CD4-positive, alpha-beta T cell treated with Interleukin-15 for 1 hour (primary cell): ENCODE measurements at regions not wholly inside any gene's neighbourhood (a gene's known extent, or its start where the extent isn't known, plus 50 kb on each side); places are given as distances from the start of the nearest gene placed in this dataset.
"Not testable (repeated sequence)": the region's sequence is repeated elsewhere in the genome, so short reads cannot be mapped to it uniquely, and the experiment has no call there.

Experiments used
- DNase-seq: peaks from one replicate; pipeline ENCODE4 v3.0.0-alpha.2; 2020

DNA sequence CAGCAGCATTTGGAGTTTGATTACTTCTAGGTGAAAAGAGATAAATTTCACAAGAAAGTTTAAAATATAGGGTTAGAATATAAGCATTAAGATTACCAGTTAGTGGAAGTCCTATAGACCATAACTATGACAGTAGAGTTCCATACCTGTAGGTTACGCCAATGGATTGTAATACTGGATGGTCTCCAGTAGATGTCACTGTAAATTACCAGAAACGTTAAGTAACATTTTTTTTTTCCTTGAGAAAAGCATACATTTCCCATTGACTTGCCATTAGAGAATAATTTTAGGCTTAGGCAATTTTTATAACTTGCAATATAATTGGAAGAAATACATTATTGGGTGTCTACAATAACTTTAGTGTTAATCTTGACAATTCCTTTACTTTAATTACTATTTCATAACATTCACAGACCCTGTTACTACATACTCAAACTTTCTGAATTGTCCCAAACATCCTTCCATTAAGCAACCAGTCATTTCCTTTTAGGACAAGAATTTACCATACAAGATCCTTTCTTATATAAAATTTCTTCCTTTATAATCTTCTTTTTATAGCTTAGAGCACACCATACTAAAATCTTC lies 304.1 kb upstream of the TECRL start:
- no peak for DNase-seq

DNA sequence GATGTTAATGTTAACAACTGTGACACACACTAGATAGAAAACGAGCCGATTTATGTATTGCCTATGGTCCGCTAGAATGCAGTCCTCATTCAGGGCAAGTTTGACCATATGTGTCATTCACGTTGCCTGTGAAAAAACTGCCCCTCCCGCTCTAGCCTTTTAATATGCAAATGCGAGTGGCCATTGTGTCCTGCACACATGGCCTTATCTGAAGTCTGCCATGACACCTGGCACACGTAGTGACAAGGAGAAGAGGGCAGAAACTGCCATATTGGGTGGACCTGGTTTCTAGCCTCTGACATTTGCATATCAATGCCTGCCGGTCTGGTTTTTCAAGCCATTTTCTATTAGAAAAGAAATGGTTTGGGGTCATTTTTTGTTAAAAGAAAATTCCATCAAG lies 303.3 kb upstream of the TECRL start:
- no peak for DNase-seq

DNA sequence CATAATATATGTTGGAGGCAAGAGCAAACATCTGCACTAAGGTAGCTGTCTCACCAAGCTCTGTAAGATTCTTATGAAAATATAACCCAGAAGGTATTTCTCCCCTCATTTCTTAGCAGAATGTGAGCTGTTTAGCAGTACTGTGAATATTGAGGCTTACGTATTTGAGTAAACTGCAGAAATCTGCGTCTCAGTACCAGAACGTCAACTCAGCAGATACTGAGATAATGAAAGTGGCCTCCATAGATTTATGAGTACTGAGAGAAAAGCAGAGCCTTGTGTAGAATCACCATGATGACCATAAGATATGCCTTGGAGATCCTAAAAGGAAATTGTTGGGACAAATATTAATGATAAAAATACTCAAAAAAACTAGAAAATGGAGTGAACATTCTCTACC lies 296.7 kb upstream of the TECRL start:
- no peak for DNase-seq

DNA sequence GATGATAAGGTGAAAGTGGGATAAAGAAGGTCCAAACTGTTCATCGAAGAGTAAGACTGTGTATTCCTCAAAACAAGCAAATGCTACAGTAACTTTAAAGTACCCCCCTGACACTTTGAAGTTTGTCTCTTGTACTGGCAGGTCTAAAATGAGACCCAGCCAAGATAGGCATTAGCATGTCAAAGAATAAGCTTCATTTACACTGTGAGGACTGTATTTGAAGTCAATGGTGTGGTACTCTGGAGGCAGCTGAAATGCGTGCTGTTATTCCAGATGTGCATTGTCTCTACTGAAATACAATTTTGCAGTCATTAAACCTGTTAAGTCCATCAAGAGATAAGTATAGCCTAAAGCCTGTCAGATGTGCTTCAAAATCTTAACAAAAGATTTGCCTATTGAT lies 288.9 kb upstream of the TECRL start:
- no peak for DNase-seq

DNA sequence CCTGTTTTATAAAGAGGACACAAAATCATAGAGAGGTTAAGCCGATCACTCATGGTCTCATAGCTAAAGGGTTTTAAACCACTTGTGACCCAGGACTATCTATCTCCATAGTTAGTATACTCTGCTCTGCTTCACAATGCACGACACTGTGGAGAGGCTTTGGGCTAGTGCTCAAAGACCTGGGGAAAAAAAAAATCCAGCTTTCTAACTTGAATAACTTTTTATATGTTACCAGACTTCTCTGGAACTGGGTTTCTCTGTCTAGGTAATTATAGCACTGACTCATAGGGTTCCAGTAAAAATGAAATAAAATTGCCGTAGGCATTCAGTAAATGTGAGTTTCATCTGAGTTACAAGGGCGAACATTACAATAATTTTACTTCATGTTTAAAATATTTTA lies 273.7 kb upstream of the TECRL start:
- DNase-seq, result no peak

DNA sequence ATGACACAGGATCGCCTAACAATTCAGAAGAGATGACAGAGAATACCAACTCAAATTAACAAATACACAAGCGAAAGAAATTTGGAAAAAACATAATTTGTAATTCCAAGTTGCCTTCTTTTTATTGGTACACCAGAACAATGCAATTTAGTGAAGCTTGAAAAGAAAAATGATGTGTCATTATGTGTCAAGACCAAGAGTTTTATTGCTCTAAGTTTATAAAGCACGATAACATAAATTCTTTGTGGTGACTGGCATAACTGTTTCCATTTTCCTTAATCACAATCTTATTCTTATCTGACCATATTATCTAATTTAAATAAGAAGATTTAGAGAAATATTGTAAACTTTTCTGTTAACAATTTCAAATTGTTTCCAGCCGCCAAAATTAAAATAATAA lies 273.2 kb upstream of the TECRL start:
- no peak for DNase-seq

DNA sequence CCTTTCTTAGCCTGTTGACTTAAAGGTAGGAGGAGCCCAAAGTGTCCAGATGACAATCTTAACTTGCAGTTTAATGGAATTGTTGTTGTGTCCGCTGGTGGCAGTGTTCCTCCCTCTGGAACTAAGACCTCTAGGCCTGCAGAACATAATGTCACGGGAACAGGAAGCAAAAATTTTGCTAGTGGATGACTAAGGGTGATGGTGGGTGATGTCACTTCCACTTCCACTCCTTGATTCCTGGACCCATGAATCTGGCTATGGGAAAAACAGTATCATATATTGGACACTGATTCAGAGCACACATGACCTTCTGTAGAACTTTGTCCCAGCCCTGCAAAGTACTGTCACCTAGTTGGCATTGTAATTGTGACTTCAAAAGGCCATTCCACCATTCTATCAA lies 263.9 kb upstream of the TECRL start:
- not testable (repeated sequence) for DNase-seq

DNA sequence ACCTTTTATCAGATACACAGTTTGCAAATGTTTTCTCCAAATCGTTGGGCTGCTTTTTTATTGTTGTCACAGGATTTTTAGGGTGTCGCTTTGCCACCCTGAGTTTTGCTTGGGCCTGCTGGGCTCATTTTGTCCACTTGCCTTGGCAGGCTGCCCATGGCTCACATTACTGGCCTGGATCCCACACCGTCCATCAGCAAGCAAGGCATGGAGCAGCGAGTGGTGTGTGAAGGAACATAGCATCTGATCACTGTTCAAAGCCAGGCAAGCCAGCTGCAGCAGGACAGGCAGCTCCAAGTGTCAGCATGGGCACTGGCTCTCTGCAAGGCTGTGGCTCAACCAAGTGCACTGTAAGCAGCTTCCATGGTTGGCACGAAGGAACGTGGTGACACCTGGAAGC lies 261.4 kb upstream of the TECRL start:
- no peak for DNase-seq

DNA sequence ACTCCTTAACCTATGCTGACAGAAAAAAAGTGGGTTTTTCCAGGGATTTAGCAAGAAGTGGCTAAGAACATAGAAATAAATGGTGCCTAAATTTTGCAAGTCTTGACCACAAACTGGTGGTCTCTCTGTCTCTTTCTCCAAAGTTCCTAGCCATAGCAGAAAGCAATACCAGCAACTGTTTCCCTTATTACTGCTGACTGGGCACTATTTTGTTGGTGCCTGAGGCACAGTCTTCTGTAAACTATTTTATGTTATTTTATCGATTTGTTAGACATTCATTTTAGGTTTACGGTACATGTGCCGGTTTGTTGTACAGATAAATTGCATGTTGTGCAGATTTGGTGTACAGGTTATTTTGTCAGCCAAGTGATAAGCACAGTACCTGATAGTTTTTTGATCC lies 234.6 kb upstream of the TECRL start:
- no peak for DNase-seq

DNA sequence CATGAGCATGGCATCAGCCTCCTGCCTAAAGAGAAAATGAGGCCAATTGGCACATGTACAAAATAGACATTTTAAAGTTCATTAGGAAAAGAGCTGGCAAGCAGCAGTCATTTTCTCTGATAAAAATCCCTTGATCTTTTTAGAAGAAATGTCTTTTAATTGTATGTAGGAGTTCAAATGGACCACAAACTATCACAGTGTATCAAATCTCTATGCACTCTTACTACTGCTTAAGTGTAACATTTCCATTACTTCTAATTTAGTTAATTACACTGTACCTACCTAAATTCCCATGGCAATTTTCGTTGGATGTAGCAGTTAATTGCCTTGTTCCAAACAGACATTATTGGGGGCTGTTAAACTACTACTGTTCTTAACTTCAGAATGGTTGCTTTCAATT lies 233.7 kb upstream of the TECRL start:
- DNase-seq, result no peak

DNA sequence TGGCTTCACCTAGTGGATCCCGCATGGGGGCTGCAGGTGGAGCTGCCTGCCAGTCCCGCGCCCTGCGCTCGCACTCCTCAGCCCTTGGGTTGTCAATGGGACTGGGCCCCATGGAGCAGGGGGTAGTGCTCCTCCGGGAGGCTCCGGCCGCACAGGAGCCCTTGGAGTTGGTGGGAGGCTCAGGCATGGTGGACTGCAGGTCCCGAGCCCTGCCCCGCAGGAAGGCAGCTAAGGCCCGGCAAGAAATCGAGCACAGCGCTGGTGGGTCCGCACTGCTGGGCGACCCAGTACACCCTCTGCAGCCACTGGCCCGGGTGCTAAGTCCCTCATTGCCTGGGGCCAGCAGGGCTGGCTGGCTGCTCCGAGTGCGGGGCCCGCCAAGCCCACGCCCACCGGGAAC lies 231.2 kb upstream of the TECRL start:
- not testable (repeated sequence) for DNase-seq

DNA sequence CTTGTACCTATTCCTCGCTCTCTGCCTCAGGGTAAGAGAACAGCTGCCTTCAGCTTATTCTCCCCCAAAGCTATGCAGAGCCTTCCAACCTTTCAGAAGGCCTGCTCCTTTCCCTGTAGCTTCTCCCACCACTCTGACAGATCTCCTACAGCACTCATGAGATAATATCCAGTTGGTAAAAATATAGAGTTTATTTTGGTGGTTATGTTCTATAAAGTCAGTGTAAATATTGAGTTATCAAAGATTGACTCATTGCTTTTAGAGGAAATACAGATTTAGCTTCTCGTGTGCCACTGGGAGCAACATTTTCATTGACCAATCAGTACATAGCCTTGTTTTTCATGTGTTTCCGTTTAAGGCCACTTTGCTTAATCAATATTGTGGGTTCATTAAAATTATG lies 216.2 kb upstream of the TECRL start:
- DNase-seq, result no peak

DNA sequence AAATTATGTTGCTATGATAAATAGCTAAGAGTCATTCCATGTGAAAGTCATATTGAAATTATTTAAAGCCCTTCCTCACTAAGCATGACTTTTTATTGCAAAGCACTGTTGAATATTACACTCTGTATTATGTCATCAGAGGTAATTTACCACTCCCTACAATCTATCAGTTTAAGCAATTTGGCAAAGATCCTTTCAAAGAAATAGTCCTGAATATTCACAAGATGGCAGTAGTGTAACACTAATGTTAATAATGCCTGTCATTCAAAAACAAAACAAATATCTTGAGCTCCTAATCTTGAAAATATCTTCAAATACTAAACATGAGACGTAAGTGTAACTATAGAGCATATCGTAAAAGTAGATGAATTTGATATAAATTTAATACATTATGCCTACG lies 208.6 kb upstream of the TECRL start:
- no peak for DNase-seq

DNA sequence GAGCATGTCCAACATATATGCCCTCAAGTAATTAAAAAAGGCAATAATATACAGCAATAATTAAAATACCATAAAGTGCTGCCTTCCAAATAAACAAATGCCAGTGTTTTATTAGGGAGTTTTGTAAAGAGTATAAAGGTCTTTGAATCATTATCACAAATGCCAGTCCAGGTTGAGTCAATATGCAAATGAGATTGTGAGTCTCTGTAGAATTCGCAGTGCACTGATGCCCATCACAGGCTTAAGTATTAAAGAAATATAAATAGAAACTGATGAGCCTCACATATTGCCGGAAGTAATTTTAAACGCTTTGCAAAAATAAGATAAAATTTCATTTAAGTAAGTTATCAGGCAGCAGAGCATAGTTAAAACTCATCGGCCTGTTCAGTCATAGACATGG lies 205.0 kb upstream of the TECRL start:
- no peak for DNase-seq

DNA sequence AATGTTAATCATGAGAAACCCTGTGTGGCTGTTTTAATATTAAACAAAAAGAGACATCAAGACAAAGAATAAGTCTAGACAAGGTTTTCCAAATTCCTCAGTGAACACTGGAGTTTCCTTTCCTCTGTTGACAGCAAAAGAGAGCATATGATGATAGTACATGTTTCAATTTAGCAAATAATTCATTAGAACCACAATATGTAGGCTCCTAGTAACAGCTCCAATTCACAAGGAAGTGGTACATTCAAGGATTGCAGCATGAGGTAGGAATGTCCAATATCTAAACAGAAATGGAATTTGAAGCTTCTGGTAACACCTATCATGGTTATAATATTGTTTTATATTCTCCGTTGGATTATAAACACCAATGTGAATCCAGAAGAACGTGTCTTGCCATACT lies 203.8 kb upstream of the TECRL start:
- no peak for DNase-seq

DNA sequence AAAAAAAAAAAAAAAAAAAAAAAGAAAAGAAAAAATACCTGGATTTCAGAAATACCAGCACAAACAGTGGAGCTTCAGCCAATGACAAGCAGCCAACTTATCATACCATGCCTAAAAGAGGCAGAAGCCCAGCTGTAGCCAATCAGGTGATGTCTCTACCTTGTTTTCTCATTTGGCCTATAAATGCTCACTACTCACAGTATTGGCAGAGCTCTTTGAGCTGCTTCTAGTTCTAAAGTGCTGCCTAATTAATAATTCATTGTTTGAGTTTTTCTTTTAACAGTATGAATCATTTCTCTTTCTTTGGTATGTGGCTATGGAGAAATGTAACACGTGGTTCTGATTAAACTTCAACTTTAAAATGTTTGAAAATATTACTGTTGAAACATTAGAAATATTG lies 188.8 kb upstream of the TECRL start:
- no peak for DNase-seq

DNA sequence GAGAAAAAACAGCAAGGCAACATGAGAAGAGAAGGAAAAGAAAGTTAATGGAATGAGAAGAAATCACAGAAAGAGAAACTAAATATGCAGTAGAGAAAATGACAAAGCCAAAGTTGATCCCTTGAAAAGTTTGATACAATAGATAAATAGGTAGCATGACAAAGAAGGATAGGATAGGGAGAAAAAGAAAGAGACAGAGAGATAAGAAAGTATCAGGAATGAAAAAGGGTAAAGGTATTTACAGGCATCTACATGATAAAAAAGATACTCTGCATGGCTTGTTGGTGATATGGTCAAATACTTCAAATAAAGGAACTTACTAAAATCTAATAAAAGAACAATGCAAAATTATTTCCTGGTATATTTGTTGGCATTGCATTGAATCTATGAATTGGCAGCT lies 185.5 kb upstream of the TECRL start:
- DNase-seq, result no peak

DNA sequence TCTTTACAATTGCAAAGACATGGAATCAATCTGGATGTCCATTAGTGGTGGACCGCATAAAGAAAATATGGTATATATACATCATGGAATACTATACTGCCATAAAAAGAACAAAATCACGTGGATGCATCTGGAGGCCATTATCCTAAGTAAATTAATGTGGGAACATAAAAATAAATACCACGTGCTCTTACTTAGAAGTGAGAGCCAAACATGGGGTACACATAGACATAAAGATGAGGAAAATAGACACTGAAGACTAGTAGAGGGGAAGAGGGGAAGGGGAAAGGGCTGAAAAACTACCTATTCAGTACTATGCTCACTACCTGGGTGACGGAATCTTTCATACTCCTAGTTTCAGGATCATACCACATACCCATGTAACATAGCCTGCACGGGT lies 179.3 kb upstream of the TECRL start:
- DNase-seq, result no peak

DNA sequence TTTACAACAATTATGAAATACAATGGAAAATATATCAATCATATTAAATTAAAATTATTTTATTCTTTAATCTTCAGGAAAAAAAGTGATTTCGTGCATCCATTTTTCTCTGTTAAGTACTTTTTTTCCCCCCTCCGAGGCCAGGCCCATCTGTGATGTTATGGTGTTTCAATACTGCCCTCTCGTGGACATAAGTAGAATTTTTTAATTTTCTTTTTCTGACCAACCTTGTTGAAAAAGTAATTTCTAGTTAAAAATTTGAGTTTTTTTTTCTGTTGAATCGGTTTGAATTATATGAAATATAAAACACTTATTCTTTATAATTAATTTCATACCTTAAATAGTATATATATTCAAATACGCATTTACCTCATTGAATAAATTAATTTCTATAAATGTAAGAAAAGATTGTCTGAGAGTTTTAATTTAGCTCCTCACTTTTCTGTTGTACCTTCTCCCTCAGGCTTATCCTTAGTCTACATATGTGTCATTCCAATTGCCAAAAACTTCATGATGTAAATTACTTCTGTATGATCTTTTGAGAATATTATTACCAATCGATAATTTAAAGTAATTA lies 175.8 kb upstream of the TECRL start:
- DNase-seq, result no peak

DNA sequence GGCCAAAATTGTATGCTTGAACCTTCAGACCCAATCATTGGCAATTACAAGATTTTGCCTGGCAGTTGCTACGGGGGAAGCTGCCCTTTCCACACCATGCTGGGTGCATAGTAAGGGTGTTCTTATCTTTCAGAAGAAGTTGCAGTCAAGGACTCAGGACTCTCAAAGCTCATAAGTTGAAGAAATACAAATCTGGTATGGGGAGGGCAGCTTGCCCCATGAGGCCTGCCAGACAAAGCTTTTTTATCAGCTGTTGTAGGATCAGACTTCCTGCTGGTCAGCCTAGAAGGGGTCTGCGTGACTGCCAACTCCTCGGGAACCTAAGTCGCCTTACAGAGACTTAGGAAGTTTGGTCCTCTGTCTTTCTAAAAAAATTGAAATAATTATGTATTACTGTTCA lies 174.9 kb upstream of the TECRL start:
- DNase-seq, result no peak

DNA sequence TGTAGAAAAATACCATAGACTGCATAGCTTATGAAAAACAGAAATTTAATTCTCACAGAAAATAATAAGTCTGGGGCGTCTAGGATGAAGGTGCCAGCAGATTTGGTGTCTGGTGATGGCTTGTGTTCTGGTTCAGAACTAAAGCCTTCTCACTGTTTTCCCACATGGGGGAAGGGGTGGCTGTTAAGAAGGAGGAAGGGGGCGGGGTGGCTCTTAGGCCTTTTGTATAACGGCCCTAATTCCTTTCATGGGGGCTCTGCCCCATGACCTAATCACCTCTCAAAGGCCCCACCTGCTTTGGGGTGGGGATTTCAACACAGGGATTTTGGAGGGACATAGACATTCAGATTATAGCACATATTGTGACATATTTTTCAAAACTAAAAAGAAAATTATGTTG lies 173.2 kb upstream of the TECRL start:
- no peak for DNase-seq

DNA sequence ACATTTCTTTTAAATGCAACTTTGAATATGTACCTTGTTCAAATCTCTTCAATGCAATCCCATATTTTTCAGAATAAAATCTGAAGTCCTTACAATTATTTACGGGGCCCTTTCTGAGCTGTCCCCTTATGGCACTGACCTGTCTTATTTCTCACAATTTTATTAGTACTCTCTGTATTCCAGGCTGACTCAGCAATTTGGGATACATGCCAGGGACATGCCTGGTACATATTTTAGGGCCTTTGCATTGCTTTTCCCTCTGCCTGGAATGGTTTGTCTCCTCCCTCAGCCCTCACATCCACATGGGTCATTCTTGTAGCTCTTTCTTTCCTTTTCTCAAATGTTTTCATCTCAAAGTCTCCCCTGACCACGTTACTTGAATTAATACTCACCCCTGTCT lies 172.2 kb upstream of the TECRL start:
- DNase-seq, result no peak

DNA sequence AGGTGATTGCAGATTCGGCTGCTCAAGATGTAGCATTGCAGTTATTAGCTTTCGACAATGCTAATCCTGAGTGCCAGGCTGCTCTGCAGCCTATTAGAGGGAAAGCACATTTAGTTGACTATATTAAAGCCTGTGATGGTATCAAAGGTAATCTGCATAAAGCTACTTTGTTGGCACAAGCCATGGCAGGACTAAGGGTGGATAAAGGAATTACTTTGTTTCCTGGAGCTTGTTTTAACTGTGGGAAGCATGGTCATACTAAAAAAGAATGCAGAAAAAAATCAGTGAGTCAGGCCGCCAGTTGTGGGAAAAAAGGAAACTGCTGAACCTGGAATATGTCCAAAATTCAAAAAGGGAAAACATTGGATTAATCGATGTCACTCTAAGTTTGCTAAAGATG lies 154.9 kb upstream of the TECRL start:
- no peak for DNase-seq

DNA sequence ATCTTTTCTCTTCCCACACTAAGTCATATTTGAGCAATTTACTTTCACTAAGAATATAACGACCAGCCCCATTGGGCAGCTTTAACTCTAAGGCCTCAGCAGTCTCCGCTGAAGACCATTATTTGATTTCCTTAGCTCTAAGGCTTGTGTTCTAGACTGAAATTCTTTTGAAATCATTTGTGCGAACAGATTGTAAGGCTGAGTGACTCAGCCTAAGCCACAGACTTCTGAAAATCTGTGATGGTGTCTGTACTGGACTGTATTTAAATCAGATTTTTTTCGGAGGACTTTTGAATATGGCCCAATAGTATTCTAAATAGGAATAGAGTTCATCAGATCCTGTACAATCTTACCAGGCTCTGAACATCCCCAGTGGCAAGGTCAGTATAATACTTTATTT lies 150.3 kb upstream of the TECRL start:
- no peak for DNase-seq

DNA sequence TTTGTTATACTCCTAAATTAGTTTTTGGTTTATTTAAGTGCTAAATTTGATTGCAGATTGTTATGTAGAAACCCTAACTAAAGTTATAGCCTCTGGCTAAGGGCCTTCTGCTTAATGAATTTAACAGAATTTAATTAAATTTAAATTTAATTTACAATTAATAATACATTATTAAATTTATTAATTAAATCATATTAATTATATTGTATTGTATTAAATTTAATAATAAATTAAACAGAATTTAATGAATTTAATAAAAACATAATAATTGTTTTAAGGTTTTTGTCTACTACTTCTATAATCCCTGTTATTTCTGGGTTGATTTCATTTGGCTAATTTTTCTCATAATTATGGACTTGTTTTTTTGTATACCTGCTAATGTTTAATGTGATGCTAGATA lies 141.9 kb upstream of the TECRL start:
- no peak for DNase-seq

DNA sequence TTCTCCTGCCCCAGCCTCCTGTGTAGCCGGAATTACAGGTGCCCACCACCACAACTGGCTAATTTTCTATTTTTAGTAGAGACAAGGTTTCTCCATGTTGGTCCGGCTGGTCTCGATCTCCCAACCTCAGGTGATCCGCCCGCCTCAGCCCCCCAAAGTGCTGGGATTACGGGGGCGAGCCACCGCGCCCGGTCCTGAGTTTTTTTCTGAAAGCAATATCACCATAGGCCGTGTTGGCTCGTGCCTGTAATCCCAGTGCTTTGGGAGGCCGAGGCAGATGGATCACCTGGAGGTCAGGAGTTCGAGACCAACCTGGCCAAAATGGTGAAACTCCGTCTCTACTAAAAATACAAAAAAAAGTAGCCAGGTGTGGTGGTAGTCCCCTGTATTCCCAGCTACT lies 136.3 kb upstream of the TECRL start:
- no peak for DNase-seq
